Stimulated activated CD8-positive, alpha-beta memory T cell treated with anti-CD3 and anti-CD28 coated beads, Interleukin-2, amount 100 ng/mL, for 48 hours (primary cell): ENCODE measurements at regions not wholly inside any gene's neighbourhood (a gene's known extent, or its start where the extent isn't known, plus 50 kb on each side); places are given as distances from the start of the nearest gene placed in this dataset.

ENCODE experiments used
- DNase-seq, 2 donors: peaks; one replicate each; pipeline ENCODE4 v3.0.0-alpha.2; 2020; ENCODE audit warnings: low read depth in 2 of 2

- no peak for DNase-seq
Observed at GRCh38 chr14:95034788-95035187, 122.5 kb downstream of the DICER1 start.

- DNase-seq = no peak
Observed at GRCh38 chr14:95033682-95034632, 123.4 kb downstream of the DICER1 start.

GRCh38 chr14:95033031-95033430 is 124.3 kb downstream of the DICER1 start:
- no peak for DNase-seq

GRCh38 chr14:95026851-95027463 is 130.4 kb downstream of the DICER1 start:
- no peak for DNase-seq

GRCh38 chr14:95025941-95026340 is 131.4 kb downstream of the DICER1 start:
- DNase-seq = no peak

GRCh38 chr14:95025218-95025617 is 132.1 kb downstream of the DICER1 start:
- DNase-seq = no peak

GRCh38 chr14:95024380-95024779 is 132.9 kb downstream of the DICER1 start:
- DNase-seq = no peak

- DNase-seq = no peak
Observed at GRCh38 chr14:95023886-95024285, 133.4 kb downstream of the DICER1 start.

- DNase-seq = no peak
Observed at GRCh38 chr14:95023115-95023514, 134.2 kb downstream of the DICER1 start.

- DNase-seq = no peak
Observed at GRCh38 chr14:95021588-95021987, 135.7 kb downstream of the DICER1 start.

- no peak for DNase-seq
Observed at GRCh38 chr14:95018821-95019220, 138.5 kb downstream of the DICER1 start.

GRCh38 chr14:95015046-95015445 is 142.3 kb downstream of the DICER1 start:
- DNase-seq = no peak

- no peak for DNase-seq
Observed at GRCh38 chr14:95014036-95014435, 143.3 kb downstream of the DICER1 start.

- DNase-seq = no peak
Observed at GRCh38 chr14:95011445-95012006, 145.8 kb downstream of the DICER1 start.

- DNase-seq = no peak
Observed at GRCh38 chr14:95008445-95009217, 148.7 kb downstream of the DICER1 start.

- DNase-seq = no peak
Observed at GRCh38 chr14:95007921-95008320, 149.4 kb downstream of the DICER1 start.

- no peak for DNase-seq
Observed at GRCh38 chr14:95006479-95006878, 150.8 kb downstream of the DICER1 start.

- no peak for DNase-seq
Observed at GRCh38 chr14:95006051-95006450, 151.3 kb downstream of the DICER1 start.

- no peak for DNase-seq
Observed at GRCh38 chr14:95003099-95003960, 154.0 kb downstream of the DICER1 start.

- DNase-seq = no peak
Observed at GRCh38 chr14:94998685-94999084, 158.6 kb downstream of the DICER1 start.

GRCh38 chr14:94998110-94998509 is 159.2 kb downstream of the DICER1 start:
- DNase-seq = no peak
